Urinary bladder (tissue), 3 donors: ENCODE measurements at regions not wholly inside any gene's neighbourhood (a gene's known extent, or its start where the extent isn't known, plus 50 kb on each side); places are given as distances from the start of the nearest gene placed in this dataset.
"Not testable (repeated sequence)": the region's sequence is repeated elsewhere in the genome, so short reads cannot be mapped to it uniquely, and the experiment has no call there.

ENCODE experiments used
- DNase-seq: peaks from one replicate; pipeline ENCODE4 v3.0.0-alpha.2; 2015; ENCODE audit errors: extremely low spot score
- H3K27ac ChIP-seq: one replicate; pipeline ENCODE4 v1.5.1; 2013; ENCODE audit warnings: low read depth, mild to moderate bottlenecking, moderate library complexity
- H3K36me3 ChIP-seq: one replicate; pipeline ENCODE4 v1.6.1; 2013; ENCODE audit warnings: mild to moderate bottlenecking, moderate library complexity; ENCODE audit not compliant: insufficient read depth
- H3K4me1 ChIP-seq: one replicate; pipeline ENCODE4 v1.6.1; 2013; ENCODE audit warnings: mild to moderate bottlenecking, moderate library complexity; ENCODE audit not compliant: insufficient read depth
- H3K4me3 ChIP-seq: one replicate; pipeline ENCODE4 v1.5.1; 2013; ENCODE audit warnings: low read depth, low read length
- WGBS: extraction: QIAGEN DNeasy Blood & Tissue Kit; methylation state at CpG from one replicate; pipeline ENCODE4 v1.1.7; 2013; 5-methylcytosine and 5-hydroxymethylcytosine counted together
- donor health status: healthy with polysubstance abuse.
- donor health status: healthy.

DNA sequence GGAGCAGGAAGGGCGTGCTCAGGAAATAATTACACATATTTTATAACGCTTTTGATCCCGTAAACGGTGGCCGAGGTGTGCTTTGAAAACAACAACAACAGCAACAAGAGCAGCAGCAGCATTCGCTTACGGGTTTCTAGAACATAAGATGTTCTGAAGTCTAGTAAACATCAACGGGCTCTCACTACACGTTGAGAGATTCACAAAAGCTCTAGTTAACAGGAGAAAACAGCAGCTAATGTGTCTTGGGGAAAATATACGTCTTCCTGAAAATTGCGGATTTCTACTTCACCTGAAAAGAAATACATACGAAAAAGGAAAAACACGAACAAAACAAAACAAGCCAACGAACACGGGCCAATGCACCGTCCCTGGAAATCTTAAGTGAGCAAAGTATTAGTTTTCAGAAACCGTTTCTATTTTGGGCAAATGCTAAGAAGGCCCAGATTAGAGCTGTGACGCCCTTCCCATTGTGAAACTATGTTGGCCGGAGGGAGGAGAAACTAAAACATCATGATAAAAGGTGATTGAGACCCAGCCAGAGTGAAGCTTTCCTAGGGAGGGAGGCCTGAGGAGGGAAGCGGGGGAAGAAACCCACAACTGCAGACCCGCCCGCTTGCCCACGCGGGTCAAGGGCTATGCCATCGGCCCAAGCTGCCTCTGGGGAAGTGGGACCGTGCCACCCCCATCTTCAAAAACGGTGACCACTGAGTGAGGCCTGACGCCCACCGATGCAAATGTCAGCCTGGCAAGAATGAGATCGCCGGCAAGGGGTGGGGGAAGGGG lies 105.9 kb upstream of the ANKRD30BL start:
- not testable (repeated sequence) for H3K36me3 ChIP-seq, H3K27ac ChIP-seq, H3K4me3 ChIP-seq, H3K4me1 ChIP-seq
- WGBS = 18% methylated on average over 31 of the region's 31 CpGs
- peak; percentile 43 for DNase-seq

GRCh38 chr2:132268284-132268976 lies 106.7 kb upstream of the ANKRD30BL start:
- DNase-seq = peak; percentile 88
- H3K4me3 ChIP-seq = not testable (repeated sequence)

DNA sequence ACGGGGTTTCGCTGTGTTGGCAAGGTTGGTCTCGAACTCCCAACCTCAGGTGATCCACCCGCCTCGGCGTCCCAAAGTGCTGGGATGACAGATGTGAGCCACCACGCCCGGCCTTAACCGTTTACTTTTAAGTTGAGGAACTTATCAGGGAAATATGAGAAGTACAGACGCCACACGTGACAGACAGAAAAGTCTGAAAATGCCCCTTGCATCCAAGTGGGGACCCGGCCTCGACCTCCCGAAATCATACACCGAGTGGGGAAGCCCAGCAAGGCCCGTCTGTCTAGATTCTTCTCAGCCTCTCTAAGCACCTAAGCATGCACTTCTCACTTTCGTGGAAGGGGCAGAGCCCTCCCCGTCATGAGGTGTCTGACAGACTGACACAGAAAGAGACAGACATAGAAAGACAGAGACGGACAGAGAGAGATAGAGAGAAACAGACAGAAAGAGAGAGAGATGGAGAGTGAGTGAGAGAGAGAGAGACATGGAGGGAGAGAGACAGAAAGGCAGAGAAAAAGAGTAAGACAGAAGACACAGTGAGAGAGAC lies 107.3 kb upstream of the ANKRD30BL start:
- Histone ChIP-seq H3K4me3 (no peak overlapping the region), H3K4me1 (no peaks in the 10 kb centered on the region), H3K27ac (no peak overlapping the region), H3K36me3 (no peaks in the 10 kb centered on the region)
- 55% methylated on average over 19 of the region's 19 CpGs for WGBS
- DNase-seq = no peak

More at GRCh38 chr2:132268284-132268976, 106.7 kb upstream of the ANKRD30BL start:
- H3K4me1 ChIP-seq, H3K27ac ChIP-seq, H3K36me3 ChIP-seq: not testable (repeated sequence)
- WGBS = 21% methylated on average over 20 of the region's 20 CpGs

GRCh38 chr2:132270255-132270654 lies 108.5 kb upstream of the ANKRD30BL start:
- H3K4me3 ChIP-seq = no peak overlapping the region
- no peaks in the 10 kb centered on the region for H3K36me3 ChIP-seq
- WGBS = 84% methylated on average over 1 of the region's 1 CpG
- H3K4me1 ChIP-seq = no peaks in the 10 kb centered on the region
- DNase-seq = no peak
- H3K27ac ChIP-seq = no peak overlapping the region

DNA sequence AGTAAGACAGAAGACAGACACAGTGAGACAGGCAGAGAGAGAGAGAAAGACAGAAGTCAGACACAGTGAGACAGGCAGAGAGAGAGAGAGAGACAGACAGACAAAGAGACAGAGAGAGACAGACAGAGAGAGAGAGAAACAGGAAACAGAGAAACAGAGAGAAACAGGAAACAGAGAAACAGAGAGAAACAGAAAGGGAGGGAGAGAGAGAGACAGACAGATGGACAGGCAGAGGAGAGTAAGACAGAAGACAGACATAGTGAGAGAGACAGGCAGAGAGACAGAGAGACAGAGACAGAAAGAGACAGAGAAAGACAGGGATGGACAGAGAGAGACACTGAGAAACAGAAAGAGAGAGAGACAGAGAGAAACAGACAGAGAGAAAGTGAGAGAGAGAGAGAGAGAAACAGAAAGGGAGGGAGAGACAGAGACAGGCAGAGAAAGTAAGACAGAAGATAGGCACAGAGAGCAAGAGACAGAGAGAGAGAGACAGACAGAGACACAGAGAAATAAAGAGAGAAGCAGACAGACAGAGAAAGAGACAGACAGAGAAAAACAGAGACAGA lies 109.3 kb upstream of the ANKRD30BL start:
- H3K4me1 ChIP-seq = no peaks in the 10 kb centered on the region
- H3K27ac ChIP-seq = no peak overlapping the region
- no peak for DNase-seq
- H3K36me3 ChIP-seq = no peaks in the 10 kb centered on the region
- H3K4me3 ChIP-seq = no peak overlapping the region

- WGBS = 93% methylated on average over 11 of the region's 11 CpGs
- not testable (repeated sequence) for H3K4me3 ChIP-seq, H3K27ac ChIP-seq, H3K4me1 ChIP-seq, DNase-seq, H3K36me3 ChIP-seq
Observed at GRCh38 chr2:132271794-132272193, 110.0 kb upstream of the ANKRD30BL start.

DNA sequence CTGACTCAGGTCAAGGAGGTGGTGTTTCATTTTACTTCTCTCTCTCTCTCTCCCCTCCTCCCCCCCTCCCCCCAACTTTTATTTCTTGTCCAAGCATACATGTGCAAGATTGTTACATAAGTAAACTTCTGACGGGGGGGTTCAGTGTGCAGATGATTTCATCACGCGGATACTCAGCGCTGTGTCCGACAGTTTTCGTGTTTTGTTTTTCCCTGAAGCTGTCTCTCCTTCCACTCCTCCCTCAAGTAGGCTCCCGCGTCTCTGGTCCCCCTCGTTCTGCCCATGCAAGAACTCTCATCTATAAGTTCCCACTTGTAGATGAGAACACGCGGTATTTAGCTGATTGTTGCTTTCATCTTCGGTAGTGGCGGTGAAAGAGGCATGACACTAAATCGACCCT lies 111.0 kb upstream of the ANKRD30BL start:
- Histone ChIP-seq H3K36me3 (no peaks in the 10 kb centered on the region), H3K4me3 (no peak overlapping the region), H3K27ac (no peak overlapping the region), H3K4me1 (no peaks in the 10 kb centered on the region)
- DNase-seq = no peak
- WGBS = 90% methylated on average over 14 of the region's 14 CpGs

- not testable (repeated sequence) for H3K27ac ChIP-seq, H3K36me3 ChIP-seq, H3K4me3 ChIP-seq, DNase-seq, H3K4me1 ChIP-seq
- 96% methylated on average over 23 of the region's 23 CpGs for WGBS
Observed at GRCh38 chr2:132273585-132273984, 111.8 kb upstream of the ANKRD30BL start.

- Histone ChIP-seq H3K27ac (no peak overlapping the region), H3K36me3 (no peaks in the 10 kb centered on the region), H3K4me3 (no peak overlapping the region), H3K4me1 (no peaks in the 10 kb centered on the region)
- DNase-seq = no peak
- WGBS = 90% methylated on average over 10 of the region's 10 CpGs
Observed at GRCh38 chr2:132274000-132274399, 112.2 kb upstream of the ANKRD30BL start.

- DNase-seq = no peak
- Histone ChIP-seq H3K4me1 (no peaks in the 10 kb centered on the region), H3K27ac (no peak overlapping the region), H3K4me3 (no peak overlapping the region), H3K36me3 (no peaks in the 10 kb centered on the region)
- WGBS = 93% methylated on average over 17 of the region's 17 CpGs
Observed at GRCh38 chr2:132275396-132275795, 113.6 kb upstream of the ANKRD30BL start.

GRCh38 chr2:132276571-132276981 lies 114.8 kb upstream of the ANKRD30BL start:
- WGBS = 84% methylated on average over 10 of the region's 10 CpGs
- H3K27ac ChIP-seq = no peak overlapping the region
- DNase-seq = no peak
- H3K4me1 ChIP-seq = no peaks in the 10 kb centered on the region
- no peaks in the 10 kb centered on the region for H3K36me3 ChIP-seq
- H3K4me3 ChIP-seq = no peak overlapping the region

DNA sequence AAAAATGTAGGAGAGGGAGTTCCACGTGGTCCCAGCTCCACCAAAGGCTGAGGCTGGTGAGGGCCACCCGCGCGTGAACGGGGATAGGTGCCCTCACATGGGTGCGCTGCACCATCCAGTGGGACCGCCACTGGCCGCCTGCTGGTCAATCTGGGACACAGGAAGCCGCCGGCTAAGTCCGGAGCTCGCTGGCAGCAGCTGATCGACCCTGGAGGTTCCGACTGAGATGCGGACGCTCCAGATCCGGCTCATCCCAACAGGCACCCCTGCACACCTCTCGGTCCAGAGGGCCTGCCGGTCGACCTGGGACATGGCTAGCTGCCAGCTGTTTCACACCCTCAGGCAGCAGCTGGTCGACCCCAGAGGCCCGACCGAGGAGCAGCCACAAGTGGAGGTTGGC lies 116.5 kb upstream of the ANKRD30BL start:
- Histone ChIP-seq H3K27ac (no peak overlapping the region), H3K4me3 (no peak overlapping the region), H3K4me1 (no peaks in the 10 kb centered on the region), H3K36me3 (no peaks in the 10 kb centered on the region)
- WGBS = 86% methylated on average over 23 of the region's 23 CpGs
- no peak for DNase-seq

DNA sequence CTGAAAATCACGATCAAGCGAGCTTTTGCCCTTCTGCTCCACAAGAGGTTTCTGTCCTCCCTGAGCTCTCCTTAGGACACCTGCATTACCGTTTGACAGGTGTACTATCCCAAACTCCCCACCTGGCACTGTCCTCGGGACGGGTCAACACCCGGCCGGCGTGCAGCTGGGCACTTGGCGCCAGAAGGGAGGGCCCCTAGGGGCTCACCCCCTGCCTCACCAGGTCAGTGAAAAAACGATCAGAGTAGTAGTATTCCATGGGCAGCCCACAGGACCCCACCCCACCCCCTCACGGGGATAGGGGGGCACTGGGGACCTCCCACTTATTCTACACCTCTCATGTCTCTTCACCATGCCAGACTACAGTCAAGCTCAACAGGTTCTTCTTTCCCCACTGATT lies 117.6 kb upstream of the ANKRD30BL start:
- Histone ChIP-seq H3K36me3 (no peaks in the 10 kb centered on the region), H3K4me1 (no peaks in the 10 kb centered on the region), H3K4me3 (no peak overlapping the region), H3K27ac (no peak overlapping the region)
- no peak for DNase-seq
- WGBS = 90% methylated on average over 11 of the region's 11 CpGs
